ENCODE measurements at regions not wholly inside any gene's neighbourhood (a gene's known extent, or its start where the extent isn't known, plus 50 kb on each side); places are given as distances from the start of the nearest gene placed in this dataset.

DNA sequence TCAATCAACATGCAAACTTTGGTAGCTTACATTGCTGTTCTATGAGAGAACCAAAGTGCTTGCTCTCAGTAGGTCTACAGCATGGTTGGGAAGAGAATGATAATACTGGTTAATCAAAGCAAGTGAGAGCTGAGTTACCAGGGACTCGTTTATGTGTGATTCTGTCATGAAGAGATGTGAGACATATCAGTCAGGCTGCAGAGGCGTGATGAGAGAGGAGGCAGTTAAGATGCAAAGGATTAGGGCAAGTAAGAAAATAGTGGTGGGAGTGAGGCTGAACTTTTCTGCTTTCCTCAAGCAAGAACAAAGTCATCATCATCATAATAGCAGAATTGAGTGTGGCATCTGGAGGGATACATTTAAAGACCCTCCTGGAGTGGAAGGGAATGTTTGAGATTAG is 86.5 kb downstream of the RPS12 start:
- TF ChIP-seq TAF1 (IDR thresholded peaks at IDR 0.05; ENCODE audit: borderline replicate concordance, insufficient read depth, low read length) = no peak
- TF ChIP-seq POLR2AphosphoS5 (IDR thresholded peaks at IDR 0.05; ENCODE audit: low read depth, low read length) = no peak
